ENCODE measurements at regions not wholly inside any gene's neighbourhood (a gene's known extent, or its start where the extent isn't known, plus 50 kb on each side); places are given as distances from the start of the nearest gene placed in this dataset.

- no peak for TF ChIP-seq POLR2A (IDR thresholded peaks at IDR 0.05)
- no peak for TF ChIP-seq CTCF (IDR thresholded peaks at IDR 0.05)
- TF ChIP-seq EP300 (IDR thresholded peaks at IDR 0.05) = no peak
Measured at GRCh38 chr6:159116343-159116742, 52.9 kb upstream of the FNDC1 start.

Data from upper lobe of left lung (tissue), 4 donors.